ENCODE measurements at regions not wholly inside any gene's neighbourhood (a gene's known extent, or its start where the extent isn't known, plus 50 kb on each side); places are given as distances from the start of the nearest gene placed in this dataset.
"Not testable (repeated sequence)": the region's sequence is repeated elsewhere in the genome, so short reads cannot be mapped to it uniquely, and the experiment has no call there.

GRCh38 chr2:82233806-82234205 lies 1929.3 kb upstream of the LRRTM1 start:
- DNase-seq (no peak), ATAC-seq (no peak)

GRCh38 chr2:82230406-82230805 lies 1925.9 kb upstream of the LRRTM1 start:
- ATAC-seq = no peak
- no peak for DNase-seq

DNA sequence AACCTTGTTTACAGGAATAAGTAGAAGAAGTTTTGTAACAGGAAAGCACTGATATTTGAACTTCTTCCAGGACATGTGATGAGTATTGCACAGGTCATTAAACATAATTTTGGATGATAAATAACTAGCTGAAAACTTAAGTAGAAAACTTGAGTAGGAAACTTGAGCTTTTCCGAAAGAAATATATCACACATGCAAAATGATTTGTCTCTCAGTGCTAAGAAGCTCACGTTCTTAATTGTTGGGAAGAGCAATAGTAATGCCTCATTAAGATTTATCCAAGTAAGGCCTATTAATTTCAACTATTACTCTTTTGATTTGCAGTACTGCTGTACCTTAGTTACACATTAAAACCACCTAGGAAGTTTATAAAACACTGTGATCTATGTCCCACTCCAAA lies 1921.9 kb upstream of the LRRTM1 start:
- DNase-seq = no peak

DNA sequence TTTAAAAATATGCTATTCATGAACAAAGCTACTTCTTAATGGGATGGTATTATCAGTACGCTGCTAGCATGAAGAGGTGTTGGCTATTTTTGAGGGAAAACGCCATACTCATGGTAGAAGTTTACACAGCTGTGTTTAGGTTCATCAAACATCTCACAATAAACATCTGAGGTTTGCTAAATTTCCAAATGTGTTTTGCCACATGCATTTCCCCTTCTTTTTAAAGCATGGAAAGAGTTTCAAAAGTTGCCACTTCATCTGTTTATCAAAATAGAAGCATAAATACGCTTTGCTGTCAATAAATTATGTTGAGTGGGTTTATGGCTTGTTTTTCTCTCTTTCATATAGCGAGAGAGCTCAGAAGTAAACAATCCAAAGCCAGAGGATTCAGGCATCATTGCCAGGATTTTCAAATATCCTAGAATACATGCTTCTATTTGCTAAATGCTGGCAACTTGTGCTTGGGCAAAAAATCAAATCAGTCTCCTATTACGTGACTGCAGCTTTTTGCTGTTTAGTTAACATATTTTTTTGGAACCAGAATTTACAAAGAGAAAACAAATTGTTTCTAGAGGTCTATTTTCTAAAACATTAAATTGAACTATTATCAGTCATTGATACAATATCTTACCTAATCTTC lies 1919.9 kb upstream of the LRRTM1 start:
- DNase-seq (no peak), ATAC-seq (no peak)

More for the DNA sequence above, 1921.9 kb upstream of the LRRTM1 start:
- ATAC-seq = no peak

DNA sequence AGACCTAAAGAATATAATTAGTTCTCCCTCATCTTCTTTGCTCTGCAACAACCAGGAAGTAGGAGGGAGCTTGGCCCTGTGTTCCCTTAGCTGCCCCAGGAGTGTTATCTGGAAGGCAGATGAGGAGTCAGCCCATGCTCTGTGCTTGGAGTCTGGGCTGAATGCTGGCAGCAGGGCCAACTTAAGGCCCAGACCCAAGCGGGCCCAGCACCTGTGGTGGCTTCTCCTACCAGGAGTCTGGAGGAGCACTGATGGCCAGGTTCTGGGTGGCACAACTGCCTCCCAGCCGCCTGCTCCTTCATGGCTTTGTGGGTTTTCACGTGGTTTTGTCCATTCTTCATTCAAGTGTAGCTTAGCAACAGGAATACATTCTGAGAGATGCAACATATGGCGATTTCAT lies 1910.7 kb upstream of the LRRTM1 start:
- ATAC-seq (no peak), DNase-seq (no peak)

GRCh38 chr2:82199493-82199852 lies 1894.9 kb upstream of the LRRTM1 start:
- no peak for ATAC-seq
- DNase-seq = no peak

DNA sequence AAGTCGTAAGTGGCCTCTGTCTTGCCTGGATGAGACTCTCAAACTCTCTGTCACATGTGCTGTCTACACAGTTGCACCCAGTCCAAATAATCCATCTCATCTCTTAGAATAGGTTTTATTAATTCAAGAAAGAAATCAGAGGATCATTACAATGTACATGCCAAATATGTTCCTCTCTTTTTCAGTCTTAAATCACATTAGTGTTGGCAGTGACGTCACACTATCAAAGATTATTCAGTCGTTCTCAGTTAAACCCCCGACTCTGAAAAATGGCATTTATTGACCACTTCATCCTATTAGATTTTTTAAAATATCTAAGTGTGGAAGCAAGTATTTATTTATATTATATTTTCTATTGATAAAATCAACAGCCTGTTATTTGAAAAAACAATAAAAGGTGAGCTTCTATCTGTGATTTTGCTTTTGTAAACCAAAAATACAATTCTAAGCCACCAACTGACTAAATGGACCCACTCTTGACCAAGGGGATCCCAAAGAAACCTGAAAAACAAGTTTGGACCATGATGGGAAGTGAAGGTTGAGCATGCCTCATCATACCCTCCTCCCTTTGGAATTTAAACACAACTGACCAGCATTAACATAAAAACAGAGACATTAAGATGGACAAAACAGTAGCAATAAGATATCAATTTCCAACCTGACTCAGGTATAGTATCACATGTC lies 1894.4 kb upstream of the LRRTM1 start:
- DNase-seq (no peak), ATAC-seq (no peak)

- ATAC-seq (no peak), DNase-seq (no peak)
Measured at GRCh38 chr2:82182270-82182669, 1877.7 kb upstream of the LRRTM1 start.

DNA sequence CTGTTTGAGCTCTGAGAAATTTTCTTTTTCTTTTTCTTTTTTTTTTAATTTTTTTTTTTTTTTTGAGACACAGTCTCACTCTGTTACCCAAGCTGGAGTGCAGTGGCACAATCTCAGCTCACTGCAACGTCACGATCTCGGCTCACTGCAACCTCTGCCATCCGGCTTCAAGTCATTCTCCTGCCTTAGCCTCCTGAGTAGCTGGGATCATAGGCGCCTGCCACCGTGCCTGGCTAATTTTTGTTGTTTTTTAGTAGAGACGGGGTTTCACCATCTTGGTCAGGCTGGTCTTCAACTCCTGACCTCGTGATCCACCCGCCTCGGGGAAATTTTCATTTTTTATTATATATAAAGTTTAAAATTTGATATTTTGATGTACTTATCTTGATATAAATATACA lies 1870.7 kb upstream of the LRRTM1 start:
- not testable (repeated sequence) for DNase-seq, ATAC-seq

GRCh38 chr2:82172483-82172882 lies 1867.9 kb upstream of the LRRTM1 start:
- DNase-seq (no peak), ATAC-seq (no peak)

DNA sequence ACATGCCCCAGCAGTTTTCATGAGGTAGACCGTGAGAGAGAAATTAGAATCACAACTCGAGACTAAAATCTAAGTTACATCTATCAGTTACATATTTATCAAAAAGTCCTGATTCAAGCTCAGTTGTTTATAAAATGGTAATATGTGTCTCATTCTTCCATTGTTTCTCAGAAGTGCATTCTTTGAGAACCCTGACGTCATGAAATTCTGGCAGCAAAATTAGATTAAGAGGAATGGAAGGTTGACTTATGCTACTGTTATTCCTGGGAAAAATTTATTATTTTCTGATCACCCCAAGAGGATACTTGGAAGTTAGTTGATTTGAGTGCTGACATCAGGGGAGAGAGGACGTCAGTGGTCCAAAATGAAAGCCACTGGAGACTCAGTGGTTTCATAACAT lies 1864.8 kb upstream of the LRRTM1 start:
- no peak for ATAC-seq
- no peak for DNase-seq

DNA sequence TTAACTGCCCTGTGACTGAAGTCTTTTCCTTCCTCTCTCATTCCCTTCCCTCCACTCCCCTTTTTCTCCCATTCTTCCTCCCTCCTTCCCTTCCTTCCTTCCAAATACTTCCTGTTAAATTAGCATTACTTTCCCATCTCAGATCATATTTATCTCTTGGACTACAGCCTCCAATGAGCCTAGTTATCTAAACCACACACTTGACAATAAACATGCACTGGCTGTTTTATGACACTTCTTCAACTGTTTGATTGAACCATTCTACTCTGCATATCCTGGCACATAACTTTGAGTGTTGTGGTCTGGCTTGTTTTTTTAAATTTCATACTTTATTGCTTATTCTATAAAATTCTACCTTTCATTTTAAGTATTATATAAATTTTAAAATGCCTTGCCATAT lies 1860.8 kb upstream of the LRRTM1 start:
- DNase-seq (no peak), ATAC-seq (no peak)

GRCh38 chr2:82158150-82158549 lies 1853.6 kb upstream of the LRRTM1 start:
- ATAC-seq (no peak), DNase-seq (no peak)

DNA sequence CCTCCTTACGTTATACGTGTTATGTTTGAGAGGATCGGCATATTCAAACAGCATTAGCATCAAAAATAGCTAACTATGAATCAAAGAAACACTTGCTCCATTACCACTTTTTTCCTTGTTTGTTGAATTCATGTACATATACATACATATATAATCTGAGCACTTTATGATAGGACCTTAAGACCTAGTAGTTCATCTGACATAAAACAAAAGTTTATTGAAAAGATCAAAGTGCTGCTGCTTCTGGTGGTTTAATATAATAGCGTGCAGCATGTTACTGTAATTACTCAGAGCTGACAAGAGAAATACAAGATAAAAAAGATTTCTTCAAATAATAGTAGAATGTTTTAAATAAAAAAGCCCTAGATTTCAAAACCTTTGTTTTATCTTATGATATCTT lies 1850.9 kb upstream of the LRRTM1 start:
- DNase-seq (no peak), ATAC-seq (no peak)

DNA sequence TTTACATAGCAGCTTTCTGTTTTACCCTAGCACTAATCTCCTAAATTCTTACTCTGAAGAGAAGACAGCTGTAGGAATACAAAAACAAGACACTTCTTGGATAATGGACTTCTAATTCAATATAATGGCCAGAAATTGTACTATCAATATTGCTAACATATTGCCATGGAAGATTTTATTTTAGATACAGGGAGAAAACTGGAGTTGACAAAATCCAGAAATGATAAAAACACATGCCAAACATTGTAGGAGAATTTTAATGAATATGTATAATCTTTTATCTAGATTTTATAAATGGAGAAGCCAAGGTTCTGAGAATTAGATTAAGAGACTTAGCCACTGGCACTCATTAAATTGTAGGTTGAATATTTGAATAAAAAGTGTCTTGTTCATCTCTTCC lies 1838.8 kb upstream of the LRRTM1 start:
- DNase-seq (no peak), ATAC-seq (no peak)

DNA sequence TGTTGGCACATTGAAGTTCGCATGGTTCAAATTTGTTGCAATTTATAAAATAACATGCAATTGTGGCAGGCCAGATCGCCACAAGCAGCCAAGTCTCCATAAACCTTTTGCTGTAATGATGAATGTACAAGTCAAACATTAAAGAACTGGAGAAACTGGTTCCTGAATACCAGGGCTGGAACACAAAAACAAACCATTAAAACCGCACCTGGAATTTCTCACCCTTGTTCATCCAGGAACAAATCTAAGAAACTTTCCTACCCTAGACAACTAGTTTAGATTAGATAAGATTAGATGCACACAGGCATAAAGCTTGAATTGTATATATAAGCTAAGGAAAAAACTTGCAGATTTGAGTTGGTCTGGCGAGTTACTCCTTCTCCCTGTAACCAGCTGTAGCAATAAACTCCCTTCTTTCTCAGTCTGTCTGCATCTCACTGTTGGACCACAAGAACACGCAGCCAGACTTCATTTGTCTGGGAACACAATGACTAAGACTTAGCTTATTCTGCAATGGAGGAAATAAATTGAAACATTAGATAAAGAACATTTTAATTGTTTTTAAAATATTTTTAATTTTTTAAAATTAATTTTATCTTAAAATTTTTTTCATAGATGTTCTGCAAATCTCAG lies 1835.5 kb upstream of the LRRTM1 start:
- ATAC-seq = no peak
- no peak for DNase-seq

- DNase-seq = no peak
- ATAC-seq = no peak
Measured at GRCh38 chr2:82137441-82137840, 1832.9 kb upstream of the LRRTM1 start.

DNA sequence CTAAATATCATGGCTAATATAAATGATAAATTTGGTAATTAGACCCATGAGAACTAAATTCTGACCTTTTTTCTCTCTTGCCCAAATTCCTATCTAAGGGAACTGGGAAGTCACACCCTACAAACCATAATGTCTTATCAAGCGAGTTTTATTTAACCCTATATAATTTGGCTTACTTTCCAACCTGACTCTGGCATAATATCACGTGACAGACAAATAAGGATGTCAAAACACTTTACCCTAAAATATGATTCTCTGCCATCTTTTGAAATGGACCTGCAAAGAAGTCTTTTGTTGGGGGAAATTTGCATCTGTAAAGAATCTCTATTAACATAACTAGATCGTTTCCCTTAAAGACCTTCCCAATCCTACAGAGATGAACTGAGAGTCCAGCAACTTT lies 1823.5 kb upstream of the LRRTM1 start:
- no peak for ATAC-seq
- DNase-seq = no peak

DNA sequence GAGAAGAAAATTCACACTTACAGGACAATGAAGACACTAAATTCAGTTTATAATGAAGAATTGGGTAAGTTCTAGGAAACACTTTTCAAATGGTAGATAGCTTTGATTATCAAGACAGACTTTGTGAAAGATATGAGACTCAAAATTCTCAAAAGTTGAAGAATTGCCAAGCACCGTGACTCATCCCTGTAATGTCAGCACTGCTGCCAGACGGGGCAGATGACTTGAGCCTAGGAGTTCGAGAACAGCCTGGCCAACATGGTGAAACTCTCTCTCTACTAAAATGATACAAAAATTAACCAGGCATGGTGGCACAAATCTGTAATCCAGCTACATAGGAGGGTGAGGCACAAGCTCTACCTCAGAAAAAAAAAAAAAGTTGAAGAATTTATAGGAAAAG lies 1820.1 kb upstream of the LRRTM1 start:
- ATAC-seq = no peak
- DNase-seq = no peak

GRCh38 chr2:82120654-82121053 lies 1816.1 kb upstream of the LRRTM1 start:
- DNase-seq (no peak), ATAC-seq (no peak)

DNA sequence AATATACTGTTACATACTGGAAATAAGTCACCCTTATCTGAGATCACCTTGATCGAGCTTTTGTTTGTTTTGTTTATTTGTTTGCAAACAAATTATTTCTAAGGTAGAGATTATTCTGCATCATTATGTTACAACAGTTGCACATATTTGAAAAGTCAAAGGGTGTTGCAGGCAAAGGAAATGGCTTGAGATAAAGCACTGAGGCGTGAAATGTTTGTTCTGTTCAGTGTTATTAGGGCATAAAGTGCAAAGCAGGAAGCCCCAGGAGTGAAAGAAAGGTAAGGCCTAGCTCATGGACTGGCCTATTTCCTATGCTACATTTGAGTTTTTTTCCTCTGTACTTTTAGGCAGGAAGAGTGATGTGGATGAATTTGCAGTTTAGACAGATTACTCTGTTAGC lies 1815.6 kb upstream of the LRRTM1 start:
- no peak for DNase-seq
- no peak for ATAC-seq

GRCh38 chr2:82109418-82109817 lies 1804.9 kb upstream of the LRRTM1 start:
- ATAC-seq (no peak), DNase-seq (no peak)

- no peak for DNase-seq
- ATAC-seq = no peak
Measured at GRCh38 chr2:82098617-82099016, 1794.1 kb upstream of the LRRTM1 start.

GRCh38 chr2:82089518-82089917 lies 1785.0 kb upstream of the LRRTM1 start:
- DNase-seq (no peak), ATAC-seq (no peak)

Data from stimulated activated naive CD8-positive, alpha-beta T cell treated with anti-CD3 and anti-CD28 coated beads, Interleukin-15, Interleukin-2, amounts not matched to agents 100 U/mL and 50 U/mL, for 24 hours (primary cell).